GM13977 (cell line): ENCODE measurements at regions not wholly inside any gene's neighbourhood (a gene's known extent, or its start where the extent isn't known, plus 50 kb on each side); places are given as distances from the start of the nearest gene placed in this dataset.

Experiments
- DNase-seq: peaks from one replicate; pipeline ENCODE4 v3.0.0; 2012; ENCODE audit warnings: low spot score
- in situ Hi-C: fragments of 300-500 bp; cut with MboI; formaldehyde crosslinking; loops from one replicate; pipeline ENCODE4 v1.12.0; 2022; ENCODE audit warnings: low sequenced_read_pairs, low pct_unique_long_range_greater_than_20kb, mixed read lengths, inconsistent platforms; ENCODE audit not compliant: unreplicated experiment
- TF ChIP-seq, protein P1 (sequence below): IDR thresholded peaks from 2 replicates; pipeline ENCODE4 v1.5.1; 2012; ENCODE audit warnings: mild to moderate bottlenecking, control low read depth; ENCODE audit not compliant: insufficient read depth; ENCODE audit errors: extremely low read depth, missing control alignments

DNA sequence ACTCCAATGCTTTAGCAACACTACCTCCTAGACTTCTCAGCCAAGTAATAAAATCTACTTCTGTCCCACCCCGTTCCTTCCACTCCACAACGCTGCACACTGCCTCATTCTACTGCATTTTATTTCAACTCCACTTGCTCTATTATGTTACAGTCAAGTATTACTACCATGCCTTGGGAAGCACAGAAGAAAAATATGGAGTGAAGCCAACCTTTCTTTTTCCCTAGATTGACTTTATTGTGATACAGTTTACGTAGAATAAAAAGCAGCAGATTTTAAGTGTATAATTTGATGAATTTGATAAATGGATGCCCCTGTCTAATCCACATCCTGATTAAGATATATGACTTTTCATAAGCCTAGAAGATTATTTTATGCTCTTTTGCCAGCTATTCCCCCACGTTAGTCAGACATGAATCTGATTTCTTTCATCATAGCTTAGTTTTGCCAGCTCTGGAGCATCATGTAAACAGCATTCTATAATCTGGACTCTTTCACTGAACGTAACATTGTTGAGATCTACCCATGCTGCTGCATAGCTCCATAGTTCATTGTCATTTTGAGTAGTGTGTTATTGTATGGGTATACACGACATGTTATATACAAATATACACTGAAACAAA is 676.8 kb upstream of the RAB6C start:
- TF ChIP-seq, protein P1, sequence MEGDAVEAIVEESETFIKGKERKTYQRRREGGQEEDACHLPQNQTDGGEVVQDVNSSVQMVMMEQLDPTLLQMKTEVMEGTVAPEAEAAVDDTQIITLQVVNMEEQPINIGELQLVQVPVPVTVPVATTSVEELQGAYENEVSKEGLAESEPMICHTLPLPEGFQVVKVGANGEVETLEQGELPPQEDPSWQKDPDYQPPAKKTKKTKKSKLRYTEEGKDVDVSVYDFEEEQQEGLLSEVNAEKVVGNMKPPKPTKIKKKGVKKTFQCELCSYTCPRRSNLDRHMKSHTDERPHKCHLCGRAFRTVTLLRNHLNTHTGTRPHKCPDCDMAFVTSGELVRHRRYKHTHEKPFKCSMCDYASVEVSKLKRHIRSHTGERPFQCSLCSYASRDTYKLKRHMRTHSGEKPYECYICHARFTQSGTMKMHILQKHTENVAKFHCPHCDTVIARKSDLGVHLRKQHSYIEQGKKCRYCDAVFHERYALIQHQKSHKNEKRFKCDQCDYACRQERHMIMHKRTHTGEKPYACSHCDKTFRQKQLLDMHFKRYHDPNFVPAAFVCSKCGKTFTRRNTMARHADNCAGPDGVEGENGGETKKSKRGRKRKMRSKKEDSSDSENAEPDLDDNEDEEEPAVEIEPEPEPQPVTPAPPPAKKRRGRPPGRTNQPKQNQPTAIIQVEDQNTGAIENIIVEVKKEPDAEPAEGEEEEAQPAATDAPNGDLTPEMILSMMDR = no peak
- DNase-seq = no peak
- in situ Hi-C loops = no loop called here

DNA sequence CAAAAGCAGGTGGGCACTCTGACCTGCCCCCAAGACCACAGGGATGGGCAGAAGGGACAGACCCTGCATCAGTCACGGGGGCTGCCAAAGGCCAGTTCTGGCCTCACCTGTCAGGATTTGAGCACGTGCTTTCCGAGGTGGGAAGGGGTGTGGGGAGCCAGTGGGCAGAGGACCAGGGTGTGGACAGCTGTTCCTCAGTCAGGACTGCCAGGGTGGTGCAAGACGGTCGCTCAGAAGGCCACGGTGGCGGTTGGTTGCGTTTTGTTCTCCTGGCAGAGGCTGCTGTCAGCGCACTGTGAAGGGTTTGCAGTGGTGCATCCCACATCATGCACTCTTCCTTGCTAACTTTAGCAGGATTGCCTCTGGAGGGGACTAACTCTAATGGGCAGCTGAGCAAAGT is 665.3 kb upstream of the RAB6C start:
- DNase-seq = no peak
- TF ChIP-seq, protein P1 = no peak
- in situ Hi-C loops = no loop called here

DNA sequence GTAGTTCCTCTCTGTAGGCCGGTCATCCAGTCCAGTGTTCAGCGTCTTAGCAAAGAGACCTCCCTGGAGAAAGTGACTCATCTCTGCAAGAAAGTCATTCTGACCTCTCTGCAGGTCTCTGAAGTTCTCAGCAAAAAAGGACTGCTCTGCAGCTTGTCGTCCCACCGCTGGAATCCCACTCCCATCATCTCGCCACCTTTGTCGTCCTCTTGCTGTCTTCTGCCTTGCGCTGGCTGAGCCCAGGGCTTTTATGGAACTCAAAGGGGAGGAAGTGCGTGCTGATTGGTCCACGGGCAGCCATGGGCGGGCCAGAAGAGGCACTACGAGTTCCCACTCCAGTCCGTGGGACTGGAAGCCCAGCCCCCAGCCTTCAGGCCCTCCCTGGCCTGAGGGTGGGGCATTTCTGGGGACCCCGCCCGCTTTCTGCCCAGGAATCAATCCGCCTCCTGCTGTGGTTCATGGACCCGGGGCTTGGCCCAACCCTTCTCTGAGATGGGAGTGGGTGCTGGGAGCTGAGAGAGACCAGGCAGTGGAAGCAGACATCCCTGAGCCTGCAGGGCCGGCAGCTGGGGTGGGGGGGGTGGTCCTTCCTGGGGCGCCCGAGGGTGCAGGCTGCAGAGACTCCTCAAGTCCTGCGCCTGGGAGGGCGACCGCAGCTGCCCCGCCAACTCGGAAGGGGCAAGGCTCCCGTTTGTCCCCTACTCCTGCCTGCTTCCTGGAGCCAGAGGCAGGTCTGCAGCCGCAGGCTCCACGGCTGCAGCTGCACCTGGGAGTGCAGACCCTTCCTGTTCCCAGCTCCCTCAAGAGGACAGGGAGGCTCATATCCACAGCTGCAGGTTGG is 660.7 kb upstream of the RAB6C start:
- TF ChIP-seq, protein P1 = no peak
- in situ Hi-C loops = no loop called here
- DNase-seq = no peak

DNA sequence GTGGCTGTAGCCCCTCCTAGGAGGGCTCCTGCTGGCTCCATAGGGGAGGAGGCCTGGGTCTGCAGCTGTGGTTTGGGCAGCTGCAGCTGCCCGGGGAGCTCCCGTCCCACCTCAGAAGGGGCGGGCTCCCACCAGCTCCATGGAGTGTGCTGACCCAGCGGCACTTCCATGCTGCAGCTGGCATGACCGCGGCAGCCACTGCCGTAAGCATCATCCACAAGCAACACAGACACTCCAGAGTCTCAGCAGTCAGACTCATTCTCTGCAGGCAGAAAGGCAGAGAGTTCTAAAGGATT is 660.1 kb upstream of the RAB6C start:
- DNase-seq = no peak
- TF ChIP-seq, protein P1 = no peak
- in situ Hi-C loops = no loop called here

DNA sequence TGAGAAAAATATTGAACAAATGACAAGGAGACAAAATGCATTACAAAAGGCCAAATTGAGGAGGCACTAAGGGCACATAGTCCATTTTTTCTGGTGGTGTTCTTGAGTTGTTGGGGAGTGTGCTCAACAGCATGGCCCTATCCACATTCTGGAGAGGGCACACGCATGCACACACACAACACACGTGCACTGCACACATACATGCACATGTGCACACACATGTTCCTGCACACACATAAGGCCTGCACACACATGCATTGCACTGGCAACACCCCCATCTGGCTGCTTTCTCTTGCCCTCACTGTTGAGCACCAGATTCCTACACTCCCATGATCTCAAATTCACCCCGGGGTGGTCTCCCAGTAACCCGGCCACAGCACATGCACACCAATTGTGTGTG is 659.2 kb upstream of the RAB6C start:
- no peak for DNase-seq
- TF ChIP-seq, protein P1 = no peak
- in situ Hi-C loops = no loop called here

DNA sequence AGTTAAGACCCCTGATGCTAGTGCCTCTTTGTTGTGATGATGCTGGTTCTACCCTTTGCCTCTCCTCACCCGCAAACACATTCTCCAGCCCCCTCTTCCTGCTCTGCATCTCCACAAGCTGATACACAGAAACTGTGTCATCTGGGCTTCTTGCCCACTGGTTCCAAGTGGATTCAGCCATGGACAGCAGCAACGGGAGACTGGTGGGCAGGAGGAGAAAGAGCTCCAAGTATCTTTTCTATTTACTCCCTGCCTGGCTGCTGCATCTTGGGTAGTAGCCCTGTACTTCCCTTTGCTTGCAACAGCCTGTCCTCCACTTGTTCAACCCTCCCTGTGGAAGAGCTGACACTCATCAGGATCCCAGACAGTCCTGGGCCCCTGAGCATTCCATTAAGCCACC is 655.1 kb upstream of the RAB6C start:
- TF ChIP-seq, protein P1 = no peak
- no peak for DNase-seq
- in situ Hi-C loops = no loop called here

DNA sequence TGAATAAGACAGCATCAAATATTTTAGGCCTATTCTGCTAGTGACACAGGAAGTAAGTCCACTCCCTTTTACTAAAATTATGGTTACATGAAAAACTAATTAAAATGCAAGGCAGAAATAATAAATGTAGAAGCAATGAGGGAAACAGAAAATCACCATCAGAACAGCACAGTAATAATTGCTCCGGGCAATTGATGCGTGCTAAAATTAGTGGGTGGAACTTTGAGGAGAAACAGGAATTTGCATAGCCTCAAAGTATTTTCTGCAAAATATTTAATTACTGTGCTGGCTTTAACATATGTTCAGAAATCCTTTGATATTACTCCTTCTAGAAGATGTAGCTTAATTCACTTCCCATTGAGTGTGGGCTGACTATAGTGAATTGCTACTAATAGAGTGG is 654.3 kb upstream of the RAB6C start:
- DNase-seq = no peak
- TF ChIP-seq, protein P1 = no peak
- in situ Hi-C loops = no loop called here
